Astrocyte of the cerebellum (primary cell): ENCODE measurements at regions not wholly inside any gene's neighbourhood (a gene's known extent, or its start where the extent isn't known, plus 50 kb on each side); places are given as distances from the start of the nearest gene placed in this dataset.
A peak's percentile ranks its signal among the peaks of the same experiment; 100 is the strongest.

ENCODE experiments used
- DNase-seq: peaks from one replicate; pipeline ENCODE4 v3.0.0-alpha.2; 2011; ENCODE audit warnings: low read depth
- H3K4me3 ChIP-seq: 2 replicates; pipeline ENCODE4 v1.5.1; 2011; ENCODE audit warnings: mild to moderate bottlenecking, low read depth, low read length, moderate library complexity
- CTCF ChIP-seq: IDR thresholded peaks from 2 replicates; pipeline ENCODE4 v1.5.1; 2012; ENCODE audit warnings: low read length, low read depth, moderate library complexity, mild to moderate bottlenecking; ENCODE audit errors: missing control alignments
- in situ Hi-C: cut with HindIII; loops from 2 replicates; pipeline ENCODE4 v1.10.0; 2017; ENCODE audit warnings: low sequenced_read_pairs

GRCh38 chr18:10376731-10377130 lies 77.7 kb upstream of the APCDD1 start:
- in situ Hi-C loops: no loop called here
- TF ChIP-seq CTCF: no peak

DNA sequence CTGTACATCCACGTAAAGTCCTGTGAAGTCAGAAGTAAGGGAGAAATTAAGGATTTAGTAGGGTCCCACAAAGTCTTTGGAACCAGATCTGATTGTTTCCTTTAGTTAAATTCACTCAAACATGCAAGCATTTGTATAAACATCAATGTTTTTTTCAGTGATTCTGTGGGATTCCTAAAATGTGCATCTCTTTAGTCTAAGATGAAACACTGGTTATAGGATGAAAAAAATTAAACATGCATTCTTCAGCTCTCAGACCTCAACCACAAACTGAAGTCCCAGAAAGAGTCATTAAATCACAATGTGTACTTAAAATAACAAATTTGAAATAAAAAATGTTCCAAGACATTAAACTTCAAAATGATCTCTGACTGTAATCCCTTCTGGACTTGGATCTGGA lies 76.5 kb upstream of the APCDD1 start:
- no peak for TF ChIP-seq CTCF
- in situ Hi-C loops: no loop called here
- no peak overlapping the region for H3K4me3 ChIP-seq
- DNase-seq: peak; percentile 68

More at GRCh38 chr18:10376731-10377130, 77.7 kb upstream of the APCDD1 start:
- no peak overlapping the region for H3K4me3 ChIP-seq
- peak; percentile 70 for DNase-seq

DNA sequence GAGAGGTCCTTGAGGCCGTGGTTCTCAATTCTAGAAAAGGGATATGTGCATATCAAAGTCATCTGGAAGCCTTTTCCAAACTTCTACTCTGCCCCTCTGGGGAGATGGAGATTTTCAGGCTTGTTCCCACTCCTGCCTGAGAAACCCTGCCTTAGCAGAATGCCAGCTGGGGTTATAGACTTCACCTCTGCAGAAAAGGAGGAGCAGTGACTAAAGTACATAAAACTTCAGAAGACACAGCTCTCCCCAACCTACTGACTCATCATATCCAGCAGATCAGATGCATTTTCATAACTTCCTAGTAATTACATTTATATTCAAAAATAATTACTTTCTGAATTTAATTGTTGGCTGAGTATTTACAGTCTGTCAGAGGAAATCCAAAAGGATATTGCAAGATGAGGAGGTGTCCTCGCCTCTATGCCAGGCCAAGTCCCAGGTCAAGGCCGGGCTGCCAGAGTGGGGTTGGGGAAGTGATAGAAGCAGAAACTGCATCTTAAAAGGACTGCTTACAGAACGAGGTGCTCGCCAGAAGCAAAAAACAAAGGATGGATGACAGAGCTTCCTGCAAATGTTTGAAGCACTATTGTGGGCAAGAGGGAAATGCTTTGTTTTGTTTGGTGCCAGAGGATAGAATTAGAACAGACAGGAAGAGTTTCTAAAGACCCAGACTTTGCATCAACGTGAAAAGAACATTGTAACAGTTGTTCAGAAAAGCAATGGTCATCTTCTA lies 75.6 kb upstream of the APCDD1 start:
- in situ Hi-C loops: no loop called here
- TF ChIP-seq CTCF: no peak
- no peak for DNase-seq
- no peak overlapping the region for H3K4me3 ChIP-seq

GRCh38 chr18:10379522-10379921 lies 74.9 kb upstream of the APCDD1 start:
- DNase-seq: no peak
- H3K4me3 ChIP-seq: no peak overlapping the region
- TF ChIP-seq CTCF: no peak
- in situ Hi-C loops: no loop called here

GRCh38 chr18:10381516-10381915 lies 72.9 kb upstream of the APCDD1 start:
- no peak for TF ChIP-seq CTCF
- in situ Hi-C loops: no loop called here
- H3K4me3 ChIP-seq: no peak overlapping the region
- no peak for DNase-seq

DNA sequence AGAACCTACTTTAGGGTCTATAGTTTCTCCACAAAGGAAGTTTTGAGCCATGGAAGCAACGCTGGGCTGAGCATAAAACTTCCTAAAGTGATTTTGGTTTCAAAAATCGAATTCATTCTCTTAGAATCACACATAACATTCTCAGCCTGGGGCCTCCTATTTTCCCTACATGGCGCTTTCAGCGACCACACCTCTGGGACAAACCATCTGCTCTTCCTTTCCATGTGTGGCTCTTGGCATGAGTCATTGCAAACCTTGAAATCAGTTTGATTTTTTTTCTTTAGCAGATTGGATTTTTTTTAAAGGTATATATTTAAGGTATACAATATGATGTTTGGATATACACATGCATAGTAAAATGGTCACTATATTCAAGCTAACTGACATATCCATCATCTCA lies 72.5 kb upstream of the APCDD1 start:
- no peak overlapping the region for H3K4me3 ChIP-seq
- TF ChIP-seq CTCF: no peak
- in situ Hi-C loops: no loop called here
- DNase-seq: no peak
